Lower leg skin (tissue), 3 donors: ENCODE measurements at regions not wholly inside any gene's neighbourhood (a gene's known extent, or its start where the extent isn't known, plus 50 kb on each side); places are given as distances from the start of the nearest gene placed in this dataset.
"Not testable (repeated sequence)": the region's sequence is repeated elsewhere in the genome, so short reads cannot be mapped to it uniquely, and the experiment has no call there.

ENCODE experiments used
- POLR2A ChIP-seq, 2 donors: fragments of 450-650 bp; IDR thresholded peaks; one replicate each; pipeline ENCODE4 v1.6.1; 2016 to 2017; ENCODE audit warnings: antibody characterized with exemption in 2 of 2, mild to moderate bottlenecking in 1 of 2, moderate library complexity in 1 of 2
- TF ChIP-seq, protein P1 (sequence below), 3 donors: fragments of 450-650 bp; IDR thresholded peaks; one replicate each; pipeline ENCODE4 v1.5.1; 2016; ENCODE audit warnings: antibody characterized with exemption in 3 of 3, mild to moderate bottlenecking in 3 of 3, moderate library complexity in 2 of 3

DNA sequence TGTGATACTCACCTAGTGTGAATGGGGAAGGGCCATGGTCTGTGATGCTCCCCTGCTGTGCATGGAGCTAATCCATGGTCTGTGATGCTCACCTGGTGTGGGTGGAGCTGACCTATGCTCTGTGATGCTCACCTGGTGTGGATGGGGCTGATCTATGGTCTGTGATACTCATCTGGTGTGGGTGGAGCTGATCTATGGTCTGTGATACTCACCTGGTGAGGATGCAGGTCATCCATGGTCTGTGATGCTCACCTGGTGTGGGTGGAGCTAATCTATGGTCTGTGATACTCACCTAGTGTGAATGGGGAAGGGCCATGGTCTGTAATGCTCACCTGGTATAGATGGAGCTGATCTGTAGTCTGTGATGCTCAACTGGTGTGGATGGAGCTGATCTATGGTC is 110.2 kb downstream of the CRLF2 start:
- TF ChIP-seq, protein P1, sequence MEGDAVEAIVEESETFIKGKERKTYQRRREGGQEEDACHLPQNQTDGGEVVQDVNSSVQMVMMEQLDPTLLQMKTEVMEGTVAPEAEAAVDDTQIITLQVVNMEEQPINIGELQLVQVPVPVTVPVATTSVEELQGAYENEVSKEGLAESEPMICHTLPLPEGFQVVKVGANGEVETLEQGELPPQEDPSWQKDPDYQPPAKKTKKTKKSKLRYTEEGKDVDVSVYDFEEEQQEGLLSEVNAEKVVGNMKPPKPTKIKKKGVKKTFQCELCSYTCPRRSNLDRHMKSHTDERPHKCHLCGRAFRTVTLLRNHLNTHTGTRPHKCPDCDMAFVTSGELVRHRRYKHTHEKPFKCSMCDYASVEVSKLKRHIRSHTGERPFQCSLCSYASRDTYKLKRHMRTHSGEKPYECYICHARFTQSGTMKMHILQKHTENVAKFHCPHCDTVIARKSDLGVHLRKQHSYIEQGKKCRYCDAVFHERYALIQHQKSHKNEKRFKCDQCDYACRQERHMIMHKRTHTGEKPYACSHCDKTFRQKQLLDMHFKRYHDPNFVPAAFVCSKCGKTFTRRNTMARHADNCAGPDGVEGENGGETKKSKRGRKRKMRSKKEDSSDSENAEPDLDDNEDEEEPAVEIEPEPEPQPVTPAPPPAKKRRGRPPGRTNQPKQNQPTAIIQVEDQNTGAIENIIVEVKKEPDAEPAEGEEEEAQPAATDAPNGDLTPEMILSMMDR (IDR thresholded peaks at IDR 0.05): not testable (repeated sequence)
- not testable (repeated sequence) for TF ChIP-seq POLR2A (IDR thresholded peaks at IDR 0.05)
